B cell (primary cell): ENCODE measurements at regions not wholly inside any gene's neighbourhood (a gene's known extent, or its start where the extent isn't known, plus 50 kb on each side); places are given as distances from the start of the nearest gene placed in this dataset.

Experiments
- ATAC-seq: fragments of 200-7000 bp; cut with Tn5 transposase; one replicate; pipeline ENCODE4 v1.10.0; 2021; ENCODE audit warnings: low read depth, mild to moderate bottlenecking, moderate number of reproducible peaks, moderate library complexity
- CTCF ChIA-PET: fragments of 350-600 bp; sonication (Branson Sonifier 250); formaldehyde crosslinking; loops from one replicate; lab custom pipeline; 2021; ENCODE audit warnings: antibody characterized with exemption, inconsistent platforms; lab: Charles Lee
- POLR2A ChIA-PET: fragments of 350-600 bp; sonication (Branson Sonifier 250); formaldehyde crosslinking; loops from one replicate; lab custom pipeline; 2021; ENCODE audit warnings: antibody characterized with exemption; lab: Charles Lee
- DNase-seq: peaks from one replicate; pipeline ENCODE4 v3.0.0; 2013
- H2AFZ ChIP-seq: 2 replicates; pipeline ENCODE4 v1.6.1; 2012; ENCODE audit warnings: mild to moderate bottlenecking, low read depth, low read length; ENCODE audit not compliant: insufficient read depth, poor library complexity, severe bottlenecking
- H3K27ac ChIP-seq, 2 donors: 1 replicate in 1 of 2; 2 replicates in 1 of 2; pipeline ENCODE4 v1.5.1; 2012 to 2013; ENCODE audit warnings: low read length in 2 of 2, mild to moderate bottlenecking in 2 of 2, moderate library complexity in 1 of 2
- H3K27me3 ChIP-seq, 4 experiments: fragments of 200-600 bp in 1 of 4; sonication (generic) in 1 of 4; replicated peaks in 1 of 4; 1 replicate in 2 of 4; 2 replicates in 2 of 4; pipeline versions ENCODE4 v1.6.1 to v1.7.0; 2013 to 2016; ENCODE audit warnings: low read length in 3 of 4, mild to moderate bottlenecking in 2 of 4, mixed read lengths in 1 of 4, moderate library complexity in 1 of 4; ENCODE audit not compliant: insufficient read depth in 4 of 4, control insufficient read depth in 3 of 4; ENCODE audit errors: control extremely low read depth in 1 of 4
- H3K36me3 ChIP-seq, 2 experiments: replicated peaks in 1 of 2; 1 replicate in 1 of 2; 2 replicates in 1 of 2; pipeline versions ENCODE4 v1.6.1 to v1.7.1; 2013; ENCODE audit warnings: low read length in 1 of 2; ENCODE audit not compliant: insufficient read depth in 2 of 2, control insufficient read depth in 1 of 2; ENCODE audit errors: control extremely low read depth in 1 of 2, extremely low read depth in 1 of 2
- H3K4me1 ChIP-seq, 2 donors: fragments of 200-600 bp in 1 of 2; sonication (generic) in 1 of 2; 1 replicate in 1 of 2; 2 replicates in 1 of 2; pipeline versions ENCODE4 v1.5.1 to v1.6.1; 2013 to 2017; ENCODE audit warnings: low read length in 2 of 2; ENCODE audit not compliant: control insufficient read depth in 2 of 2, insufficient read depth in 2 of 2
- H3K4me2 ChIP-seq: replicated peaks from 2 replicates; pipeline ENCODE3; 2012; ENCODE audit warnings: mild to moderate bottlenecking, low read depth, low read length; ENCODE audit not compliant: poor library complexity, severe bottlenecking
- H3K4me3 ChIP-seq, 5 experiments: fragments of 200-600 bp in 1 of 5; sonication (generic) in 1 of 5; 1 replicate in 3 of 5; 2 replicates in 2 of 5; pipeline versions ENCODE4 v1.5.1 to v1.7.0; 2011 to 2016; ENCODE audit warnings: low read length in 4 of 5, mild to moderate bottlenecking in 4 of 5, low read depth in 2 of 5, control low read depth in 1 of 5, moderate library complexity in 1 of 5; ENCODE audit not compliant: insufficient read depth in 1 of 5; ENCODE audit errors: control extremely low read depth in 1 of 5, extremely low read depth in 1 of 5
- H3K79me2 ChIP-seq: fragments of 200-600 bp; sonication (generic); one replicate; pipeline ENCODE4 v1.6.0; 2016; ENCODE audit warnings: low read length; ENCODE audit not compliant: control insufficient read depth, insufficient read depth
- H3K9ac ChIP-seq: fragments of 200-600 bp; sonication (generic); 2 replicates; pipeline ENCODE4 v1.6.1; 2017; ENCODE audit warnings: mild to moderate bottlenecking, low read length, moderate library complexity
- H3K9me3 ChIP-seq, 3 donors: one replicate each; pipeline versions ENCODE4 v1.6.1 to v1.7.1; 2013; ENCODE audit warnings: low read length in 2 of 3; ENCODE audit not compliant: control insufficient read depth in 2 of 3, insufficient read depth in 1 of 3; ENCODE audit errors: control extremely low read depth in 1 of 3
- H4K20me1 ChIP-seq: 2 replicates; pipeline ENCODE4 v1.6.0; 2012; ENCODE audit warnings: mild to moderate bottlenecking, low read length; ENCODE audit not compliant: insufficient read depth, control insufficient read depth, poor library complexity, severe bottlenecking
- H3K27ac Mint-ChIP-seq: one replicate; pipeline ENCODE4 v1.8.0; 2021; ENCODE audit warnings: mixed read lengths
- H3K27me3 Mint-ChIP-seq: one replicate; pipeline ENCODE4 v1.8.0; 2021; ENCODE audit warnings: mixed read lengths
- H3K4me1 Mint-ChIP-seq: one replicate; pipeline ENCODE4 v1.8.0; 2021; ENCODE audit warnings: mixed read lengths
- H3K4me3 Mint-ChIP-seq: one replicate; pipeline ENCODE4 v1.8.0; 2021; ENCODE audit warnings: mixed read lengths
- H3K9me3 Mint-ChIP-seq: one replicate; pipeline ENCODE4 v1.8.0; 2022; ENCODE audit warnings: mixed read lengths; ENCODE audit not compliant: insufficient read depth
- EZH2 ChIP-seq: IDR thresholded peaks from 2 replicates; pipeline ENCODE4 v1.6.1; 2012; ENCODE audit warnings: borderline replicate concordance, low read depth, mild to moderate bottlenecking, moderate library complexity, low read length; ENCODE audit not compliant: insufficient read depth, poor library complexity, severe bottlenecking
- WGBS: methylation state at CpG from one replicate; pipeline ENCODE4 v1.1.5; 2013; ENCODE audit warnings: missing lambda C conversion rate; ENCODE audit not compliant: insufficient coverage; 5-methylcytosine and 5-hydroxymethylcytosine counted together
- intact Hi-C: fragments of 100-400 bp; cut with micrococcal nuclease; formaldehyde crosslinking; loops from one replicate; pipeline ENCODE4 v1.10.0; 2022
- TF ChIP-seq, protein P1 (sequence below): fragments of 200-600 bp; IDR thresholded peaks from one replicate; pipeline ENCODE4 v1.8.0; 2022; ENCODE audit warnings: antibody characterized with exemption, mild to moderate bottlenecking

DNA sequence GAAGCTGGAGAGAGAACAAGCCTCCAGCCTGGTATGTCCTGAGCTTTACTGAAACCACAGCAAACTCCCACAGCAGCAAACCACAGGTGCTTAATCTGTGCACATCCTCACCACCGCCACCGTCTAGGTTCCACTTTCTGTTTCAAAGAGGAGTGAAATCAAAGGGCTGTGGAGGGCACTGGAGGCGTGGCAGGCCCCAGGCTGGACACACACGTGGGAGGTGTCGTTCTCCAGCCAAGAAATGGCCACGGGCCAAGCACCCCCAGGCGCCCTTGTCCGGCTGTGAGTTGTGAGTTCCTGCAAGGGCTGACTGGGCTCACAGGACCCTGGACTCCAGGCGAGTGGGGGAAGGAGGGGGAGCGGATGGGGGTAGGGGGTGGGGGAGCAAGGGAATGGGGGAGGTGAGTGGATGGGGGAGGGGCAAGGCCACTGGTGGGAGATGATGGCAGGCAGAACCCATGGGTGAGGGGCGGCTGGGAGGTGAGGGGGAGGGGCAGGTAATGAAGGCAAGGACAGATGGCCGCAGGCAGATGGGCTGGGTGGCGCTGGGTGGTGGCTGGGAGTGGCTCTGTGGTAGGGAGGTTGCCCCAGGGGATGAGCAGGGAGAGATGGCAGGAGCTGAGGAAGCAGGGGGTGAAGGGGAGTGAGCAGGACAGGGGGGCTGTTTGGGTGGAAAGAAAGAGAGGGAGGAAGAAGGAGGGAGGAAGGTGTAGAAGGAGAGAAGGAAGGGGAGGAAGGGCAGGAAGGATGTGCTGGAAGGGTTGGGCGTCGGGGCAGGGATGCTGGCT is 86.7 kb downstream of the NCOR2 start:
- Mint-ChIP-seq H3K4me1 (peaks cover 65% of the 10 kb centered on the region), H3K4me3 (peak overlapping the region; percentile 52), H3K9me3 (peaks cover 7% of the 10 kb centered on the region), H3K27ac (peak overlapping the region; percentile 15), H3K27me3 (no peaks in the 10 kb centered on the region)
- Histone ChIP-seq H3K27me3 (no peaks in the 10 kb centered on the region), H3K9me3 (peaks cover 0 to 61% (median 21%) of the 10 kb centered on the region in 3 donors), H3K9ac (no peak overlapping the region), H3K36me3 (peaks cover 0 to 36% of the 10 kb centered on the region in 2 experiments), H3K27ac (peak overlapping the region in 1 of 2 donors; percentile 5), H4K20me1 (peaks cover 68% of the 10 kb centered on the region), H2AFZ (no peak overlapping the region), H3K4me3 (no peak overlapping the region), H3K4me1 (peaks cover 33 to 63% of the 10 kb centered on the region in 2 donors), H3K4me2 (peak overlapping the region; percentile 56), H3K79me2 (peaks cover 27% of the 10 kb centered on the region)
- ATAC-seq (peak; percentile 32), DNase-seq (peak; percentile 50)
- no peak for TF ChIP-seq EZH2
- TF ChIP-seq, protein P1, sequence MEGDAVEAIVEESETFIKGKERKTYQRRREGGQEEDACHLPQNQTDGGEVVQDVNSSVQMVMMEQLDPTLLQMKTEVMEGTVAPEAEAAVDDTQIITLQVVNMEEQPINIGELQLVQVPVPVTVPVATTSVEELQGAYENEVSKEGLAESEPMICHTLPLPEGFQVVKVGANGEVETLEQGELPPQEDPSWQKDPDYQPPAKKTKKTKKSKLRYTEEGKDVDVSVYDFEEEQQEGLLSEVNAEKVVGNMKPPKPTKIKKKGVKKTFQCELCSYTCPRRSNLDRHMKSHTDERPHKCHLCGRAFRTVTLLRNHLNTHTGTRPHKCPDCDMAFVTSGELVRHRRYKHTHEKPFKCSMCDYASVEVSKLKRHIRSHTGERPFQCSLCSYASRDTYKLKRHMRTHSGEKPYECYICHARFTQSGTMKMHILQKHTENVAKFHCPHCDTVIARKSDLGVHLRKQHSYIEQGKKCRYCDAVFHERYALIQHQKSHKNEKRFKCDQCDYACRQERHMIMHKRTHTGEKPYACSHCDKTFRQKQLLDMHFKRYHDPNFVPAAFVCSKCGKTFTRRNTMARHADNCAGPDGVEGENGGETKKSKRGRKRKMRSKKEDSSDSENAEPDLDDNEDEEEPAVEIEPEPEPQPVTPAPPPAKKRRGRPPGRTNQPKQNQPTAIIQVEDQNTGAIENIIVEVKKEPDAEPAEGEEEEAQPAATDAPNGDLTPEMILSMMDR = no peak
- WGBS = 33% methylated on average over 11 of the region's 15 CpGs
- intact Hi-C loops = no loop called here
- POLR2A ChIA-PET = interaction anchor here (1.4 kb wide), 1 partner anchor 15 kb away, joined by 14 read pairs; no protein-coding TSS in a partner anchor
- CTCF ChIA-PET = interaction anchor here (0.7 kb wide), 1 partner anchor 14 kb away, joined by 3 read pairs; no protein-coding TSS in a partner anchor
